ENCODE measurements at regions not wholly inside any gene's neighbourhood (a gene's known extent, or its start where the extent isn't known, plus 50 kb on each side); places are given as distances from the start of the nearest gene placed in this dataset.

- DNase-seq: no peak
Measured at GRCh38 chr1:56340977-56341376, 238.4 kb downstream of the PLPP3 start.

GRCh38 chr1:56339786-56340465, 239.4 kb downstream of the PLPP3 start:
- DNase-seq: no peak

GRCh38 chr1:56339093-56339492, 240.3 kb downstream of the PLPP3 start:
- no peak for DNase-seq

- DNase-seq: no peak
Measured at GRCh38 chr1:56336982-56337381, 242.4 kb downstream of the PLPP3 start.

DNA sequence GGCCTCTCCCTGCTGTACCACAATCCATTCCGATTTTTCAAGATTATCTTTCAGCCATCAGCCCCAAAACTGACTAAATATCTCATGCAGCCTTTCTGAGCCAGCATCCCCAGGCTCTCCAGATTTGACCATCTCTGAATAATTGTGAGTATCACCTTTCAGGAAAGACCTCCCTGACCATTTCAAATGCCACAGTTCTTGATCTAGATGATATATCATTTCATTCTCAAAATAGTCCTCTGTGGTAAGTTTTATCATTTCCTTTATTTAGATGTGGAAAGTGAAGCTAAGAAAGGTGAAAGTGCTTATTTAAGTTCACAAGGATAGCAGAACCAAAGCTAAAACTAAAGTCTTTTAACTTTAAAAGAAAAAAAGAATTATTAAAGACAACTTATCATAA, 244.0 kb downstream of the PLPP3 start:
- no peak for DNase-seq

- no peak for DNase-seq
Measured at GRCh38 chr1:56334047-56334446, 245.3 kb downstream of the PLPP3 start.

DNA sequence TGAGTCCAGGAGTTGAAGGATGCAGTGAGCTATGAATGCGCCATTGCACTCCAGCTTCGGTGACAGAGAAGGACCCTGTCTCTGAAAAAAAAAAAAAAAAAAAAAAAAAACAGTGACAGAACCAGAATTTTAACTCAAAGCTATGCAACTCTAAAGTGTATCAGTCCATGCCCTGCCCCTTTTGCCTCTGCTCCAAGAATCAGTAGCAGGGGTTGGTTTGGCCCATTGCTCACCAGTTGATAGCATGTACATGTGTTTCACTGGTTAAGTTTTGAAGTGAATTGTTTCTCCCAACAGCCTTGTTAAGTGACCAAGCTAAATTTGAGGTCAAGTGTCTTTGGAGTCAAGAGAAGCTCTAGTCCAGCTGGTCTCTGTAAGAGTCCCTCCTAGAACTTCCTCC, 245.9 kb downstream of the PLPP3 start:
- no peak for DNase-seq

GRCh38 chr1:56331892-56332567, 247.3 kb downstream of the PLPP3 start:
- no peak for DNase-seq

DNA sequence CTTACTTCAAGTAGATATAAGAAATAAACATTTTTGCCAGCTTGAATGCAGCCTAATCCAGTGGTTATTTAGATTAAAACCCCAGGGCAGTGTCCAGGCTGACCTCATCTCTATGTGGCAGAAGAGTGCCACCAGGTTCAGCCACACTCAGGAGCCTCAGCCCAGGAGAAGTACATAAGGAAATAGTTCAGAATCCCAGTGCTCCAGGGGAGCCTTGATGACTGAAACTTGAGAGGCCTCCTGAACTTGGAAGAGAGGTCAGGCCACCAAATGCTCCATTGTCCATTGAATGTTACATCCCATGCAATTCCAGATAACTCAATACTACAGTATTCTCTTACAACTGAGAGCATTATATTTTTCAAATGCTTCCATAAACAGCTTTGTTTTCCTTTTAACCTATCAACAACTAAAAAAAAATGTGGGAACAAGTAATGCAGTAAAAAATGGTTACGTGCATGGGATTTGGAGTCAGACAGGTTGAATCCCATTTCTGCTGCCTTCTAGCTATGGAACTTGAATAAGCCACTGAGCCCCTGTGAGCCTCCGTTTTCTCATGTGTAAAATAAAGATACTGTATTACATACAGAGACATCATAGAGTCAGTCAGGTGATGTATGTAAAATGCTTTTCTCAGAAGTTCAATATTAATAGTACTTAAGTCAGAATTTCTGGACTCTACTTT, 248.0 kb downstream of the PLPP3 start:
- DNase-seq: no peak

GRCh38 chr1:56330391-56331026, 248.9 kb downstream of the PLPP3 start:
- no peak for DNase-seq

DNA sequence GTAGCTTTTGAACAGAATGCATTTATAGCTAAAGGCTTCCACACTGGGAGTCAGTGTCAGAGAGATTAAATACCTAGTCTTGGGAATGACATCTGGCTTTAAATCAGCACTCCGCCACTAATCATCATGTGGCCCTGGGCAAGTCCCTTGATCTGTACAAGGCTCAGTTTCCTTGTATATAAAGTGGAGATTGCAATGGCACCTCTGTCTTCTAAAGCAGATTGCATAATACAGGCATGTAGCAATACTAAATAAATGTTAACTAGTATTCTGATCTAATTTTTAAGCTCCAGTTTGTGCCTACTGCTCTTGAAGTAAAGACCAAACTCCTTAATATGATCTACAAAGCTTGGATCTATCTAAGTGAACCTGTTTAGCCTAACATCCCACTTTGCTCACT, 249.4 kb downstream of the PLPP3 start:
- no peak for DNase-seq

DNA sequence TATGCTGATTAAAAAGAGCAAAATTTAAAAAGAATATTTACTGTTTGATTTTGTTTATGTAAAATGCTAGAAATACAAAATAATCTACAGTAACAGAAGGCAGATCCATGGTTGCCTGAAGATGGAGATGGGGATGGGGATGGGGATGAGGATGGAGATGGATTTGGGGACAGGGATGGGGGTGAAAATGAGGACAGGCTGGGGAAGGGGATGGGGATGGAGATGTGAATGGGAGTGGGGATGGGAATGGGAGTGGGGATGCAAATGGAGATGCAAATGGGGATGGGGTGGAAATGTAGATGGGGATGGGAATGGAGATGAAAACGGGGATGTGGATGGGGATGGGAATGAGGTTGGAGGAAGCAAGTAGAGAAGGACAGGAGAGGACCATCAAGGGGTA, 252.2 kb downstream of the PLPP3 start:
- no peak for DNase-seq

GRCh38 chr1:56326056-56326455, 253.3 kb downstream of the PLPP3 start:
- no peak for DNase-seq

DNA sequence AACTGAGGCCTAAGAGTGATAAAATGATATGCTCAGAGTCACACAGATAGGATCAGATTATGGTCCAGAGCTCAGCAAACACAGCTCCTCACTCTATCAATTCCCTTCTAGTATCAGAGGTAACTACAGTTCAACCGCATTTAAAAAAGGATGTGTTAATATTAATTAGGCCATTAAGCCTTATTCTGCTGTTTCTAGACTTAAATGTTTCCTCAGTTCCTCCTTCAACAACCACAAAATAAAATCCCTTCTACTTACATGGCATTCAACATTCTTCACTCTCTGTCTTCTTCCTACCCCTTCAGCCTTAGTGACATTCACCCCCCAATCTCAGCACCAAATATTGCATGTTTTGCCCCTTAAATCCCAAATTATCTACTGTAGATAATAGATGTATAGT, 254.9 kb downstream of the PLPP3 start:
- no peak for DNase-seq

DNA sequence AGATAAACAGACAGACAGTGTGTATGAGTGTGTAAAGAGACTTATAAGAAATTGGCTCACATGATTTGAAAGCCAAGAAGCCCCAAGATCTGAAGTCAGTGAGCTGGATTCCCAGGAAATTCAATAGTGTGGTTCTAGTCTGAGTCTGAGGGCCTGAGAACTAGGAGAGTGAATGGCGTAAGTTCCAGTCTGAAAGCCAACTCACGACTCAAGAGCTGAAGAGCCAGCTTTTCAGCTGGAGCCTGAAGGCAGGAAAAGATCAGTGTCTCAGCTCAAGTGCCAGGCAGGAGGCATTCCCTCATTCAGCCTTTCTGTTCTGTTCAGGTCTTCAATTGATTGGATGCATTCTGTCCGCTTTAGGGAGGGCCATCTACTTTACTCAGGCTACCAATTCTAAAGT, 257.2 kb downstream of the PLPP3 start:
- DNase-seq: no peak

- no peak for DNase-seq
Measured at GRCh38 chr1:56321150-56321490, 258.2 kb downstream of the PLPP3 start.

DNA sequence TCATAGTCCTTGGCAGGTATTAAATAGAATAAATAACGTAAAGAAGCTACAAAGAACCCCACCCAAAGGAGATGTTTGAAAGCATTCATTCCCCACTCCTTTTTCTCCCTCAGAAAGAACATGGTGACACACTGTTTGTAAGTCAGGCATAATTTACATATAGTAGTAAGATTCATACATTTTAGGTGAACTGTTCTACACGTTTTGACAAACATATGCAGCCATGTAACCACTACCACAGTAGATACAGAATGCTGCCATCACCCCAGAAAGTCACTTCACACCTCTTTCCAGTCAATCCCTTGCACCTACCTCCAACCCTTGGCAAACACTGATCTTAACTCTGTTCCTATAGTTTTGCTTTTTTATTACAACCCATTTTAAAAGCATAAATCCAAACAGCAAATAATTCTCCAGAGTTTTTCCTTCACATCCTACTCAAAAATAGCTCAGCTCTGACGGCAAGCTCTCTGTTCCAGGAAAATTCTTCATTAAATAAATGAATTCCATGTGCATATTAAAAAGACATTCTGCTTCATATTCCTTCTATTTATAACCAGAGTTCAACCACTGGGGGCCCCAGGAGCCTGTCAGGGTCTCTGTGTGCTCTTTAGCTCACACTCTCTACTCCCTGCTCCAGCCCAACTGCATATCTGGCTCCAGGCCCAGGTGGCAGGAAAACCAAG, 258.8 kb downstream of the PLPP3 start:
- DNase-seq: no peak

DNA sequence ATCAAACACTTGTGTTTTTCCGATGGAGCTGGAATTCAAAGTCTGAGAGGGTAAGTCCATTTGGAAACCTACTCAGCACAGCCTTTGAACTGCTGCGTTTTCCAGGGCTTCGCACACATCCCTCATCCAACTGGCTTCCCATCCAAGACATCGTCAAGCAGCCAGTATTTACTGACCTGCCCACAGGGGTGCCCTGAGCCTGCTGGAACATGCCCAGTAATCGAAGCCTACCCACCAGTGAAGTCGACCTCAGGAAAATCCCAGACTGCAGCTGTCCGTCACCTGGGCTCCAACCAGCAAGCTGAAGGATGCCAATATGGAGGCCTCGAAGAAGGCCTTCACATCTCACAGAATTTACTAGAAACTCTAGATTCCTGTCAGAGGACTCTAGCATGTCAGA, 261.6 kb downstream of the PLPP3 start:
- DNase-seq: no peak

DNA sequence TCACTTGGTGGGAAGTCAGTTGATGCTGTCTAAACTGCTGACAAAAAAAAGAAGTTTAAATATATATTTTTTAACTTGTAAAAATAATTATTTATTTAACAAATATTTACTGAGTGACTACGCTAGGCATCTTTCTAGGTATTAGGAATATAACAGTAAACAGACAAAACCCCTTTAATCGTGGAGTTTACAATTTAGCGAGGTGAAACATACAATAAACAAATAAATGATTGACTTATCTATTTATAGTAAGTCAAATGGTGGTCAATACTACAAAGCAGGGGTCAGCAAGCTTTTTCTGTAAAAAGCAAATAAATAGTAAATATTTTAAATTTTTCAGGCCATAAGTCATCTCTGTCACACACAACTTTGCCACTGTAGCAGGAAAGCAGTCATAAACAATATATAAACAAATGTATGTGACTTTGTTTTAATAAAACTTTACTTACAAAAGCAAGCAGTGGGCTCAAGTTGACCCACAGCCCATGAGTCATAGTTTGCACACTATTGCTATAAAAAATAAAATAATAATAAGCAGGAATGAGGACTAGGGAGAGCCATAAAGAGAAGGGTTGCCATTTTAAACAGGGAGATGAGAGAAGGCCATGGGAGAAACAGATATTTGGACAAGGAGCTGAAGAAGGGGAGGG, 263.9 kb downstream of the PLPP3 start:
- DNase-seq: no peak

DNA sequence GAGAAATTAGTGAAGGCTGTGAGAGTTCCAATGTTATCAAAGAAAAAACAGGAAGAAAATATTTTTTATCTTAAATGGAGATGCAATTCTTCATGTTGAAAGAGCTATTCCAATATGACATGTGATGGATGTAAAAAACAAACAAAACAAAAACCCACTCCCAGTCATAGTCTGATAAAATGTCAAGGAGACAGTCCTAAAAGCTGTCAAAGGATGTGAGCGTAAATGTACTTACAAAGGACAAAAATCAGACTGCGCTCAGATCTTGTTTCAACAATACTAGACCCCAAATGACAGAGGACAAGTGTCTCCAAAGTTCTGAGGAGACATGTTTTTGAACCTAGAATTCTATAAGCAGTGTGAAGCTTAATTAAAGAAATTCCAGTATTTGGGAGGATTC, 265.8 kb downstream of the PLPP3 start:
- no peak for DNase-seq

DNA sequence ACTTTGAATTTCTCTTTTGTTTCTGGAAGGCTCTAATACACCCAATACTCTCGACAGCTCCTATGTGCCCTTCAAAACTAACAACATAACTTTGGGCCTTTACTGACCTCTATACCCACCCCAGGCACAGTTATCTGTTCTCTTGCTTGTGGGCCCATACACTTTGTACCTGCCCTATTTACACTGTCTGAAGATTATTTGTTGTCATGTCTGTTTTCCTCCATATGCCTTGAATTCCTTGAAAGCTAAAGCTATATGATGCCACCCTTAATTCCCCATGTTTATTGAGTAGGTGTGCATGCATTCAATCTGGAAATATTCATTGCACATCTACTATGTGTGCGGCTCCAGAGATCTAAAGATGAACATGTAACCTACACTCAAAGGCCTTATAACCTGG, 267.6 kb downstream of the PLPP3 start:
- DNase-seq: no peak

GRCh38 chr1:56310945-56311344, 268.4 kb downstream of the PLPP3 start:
- no peak for DNase-seq

DNA sequence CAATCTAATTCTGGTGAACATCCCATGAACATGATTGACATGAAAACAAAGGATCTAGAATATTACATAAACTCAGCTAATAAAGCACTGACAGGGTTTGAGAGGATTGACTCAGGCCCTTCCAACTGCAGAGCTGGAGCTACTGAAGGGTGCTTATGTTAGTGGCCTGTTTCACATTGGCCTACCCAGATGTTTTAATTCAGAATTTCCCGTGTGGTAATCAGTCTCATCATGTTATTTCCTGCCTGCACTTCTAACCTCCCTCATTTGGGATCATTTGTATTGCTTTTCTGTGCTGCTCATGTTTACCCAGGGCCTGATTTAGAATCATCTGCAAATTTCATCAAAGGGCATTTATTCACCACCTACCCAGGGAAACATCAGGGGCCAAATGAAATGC, 270.3 kb downstream of the PLPP3 start:
- DNase-seq: no peak

Data from CD4-positive, alpha-beta T cell treated with Interleukin-12 subunit alpha and Interleukin-12 subunit beta, for 1 hour (primary cell).